Left forelimb (tissue), 1 donor: ENCODE measurements at regions not wholly inside any gene's neighbourhood (a gene's known extent, or its start where the extent isn't known, plus 50 kb on each side); places are given as distances from the start of the nearest gene placed in this dataset.
"Not testable (repeated sequence)": the region's sequence is repeated elsewhere in the genome, so short reads cannot be mapped to it uniquely, and the experiment has no call there.

Experiments used
- DNase-seq: peaks from one replicate; pipeline ENCODE4 v3.0.0-alpha.2; 2018; ENCODE audit warnings: low spot score

DNA sequence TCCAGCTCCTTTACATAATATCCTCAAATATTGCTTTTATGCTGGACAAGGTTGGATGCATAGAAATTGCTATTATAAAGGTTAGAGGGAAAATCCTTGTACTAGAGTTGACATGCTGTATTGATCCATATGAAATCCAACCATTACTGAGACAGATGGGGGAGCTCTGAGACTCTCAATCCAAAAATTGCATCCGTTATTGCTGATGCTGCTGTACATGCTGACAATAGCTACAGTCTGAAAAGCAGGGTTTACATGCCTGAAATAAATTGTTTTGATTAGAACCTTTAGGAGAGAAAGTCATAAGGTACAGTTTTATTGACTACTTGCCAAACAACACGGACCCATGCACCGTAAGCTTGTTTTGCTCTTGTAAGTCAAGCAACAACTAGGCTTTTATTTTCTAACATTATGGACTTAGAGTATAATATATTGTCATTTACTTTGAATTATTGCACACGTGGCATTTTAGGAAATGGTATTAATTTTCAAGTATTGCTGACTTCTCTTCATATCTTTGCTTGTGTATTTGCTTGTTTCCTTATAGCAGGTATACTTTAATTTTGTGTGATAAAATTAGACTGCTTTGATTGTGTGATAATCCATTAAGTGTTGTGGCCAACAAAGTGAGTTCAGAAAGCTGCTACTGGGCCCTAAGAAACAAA is 1365.2 kb downstream of the STIM2 start:
- no peak for DNase-seq

DNA sequence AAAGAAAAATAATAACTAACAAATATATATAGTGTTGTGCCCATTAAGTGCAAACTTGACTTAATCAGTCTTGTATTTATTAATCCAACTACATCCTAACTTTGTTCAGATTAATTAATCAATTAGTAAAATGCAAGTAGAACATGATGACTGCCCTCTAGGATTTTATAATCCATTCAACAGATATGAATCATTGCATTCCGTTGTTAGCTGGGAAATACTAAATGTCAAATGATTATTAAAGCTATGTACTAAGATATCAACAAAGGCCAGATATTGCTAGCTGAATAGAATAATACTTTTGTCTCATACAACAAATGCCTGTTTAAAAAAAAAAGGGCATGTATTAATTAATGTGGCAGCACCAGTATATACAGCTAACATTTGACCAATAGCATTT is 1366.3 kb downstream of the STIM2 start:
- DNase-seq: no peak

DNA sequence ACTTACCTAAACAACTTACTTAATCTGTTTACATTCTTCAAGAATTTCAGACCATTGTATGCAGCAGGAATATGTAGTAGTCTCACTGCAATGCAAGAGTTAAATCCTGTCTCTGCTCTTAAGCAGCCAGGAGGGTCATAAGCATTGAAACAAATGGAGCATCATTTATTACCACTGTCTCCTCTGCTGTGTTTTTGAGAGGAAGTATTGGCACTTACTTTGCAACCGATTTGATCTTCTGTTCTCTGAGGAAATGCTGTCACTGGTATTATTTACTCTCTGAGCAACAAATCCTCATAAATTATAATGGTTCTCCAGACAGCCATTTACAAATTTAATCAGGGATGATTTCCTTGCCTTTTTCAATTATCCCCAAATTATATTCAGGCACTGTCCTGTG is 1367.1 kb downstream of the STIM2 start:
- DNase-seq: no peak

DNA sequence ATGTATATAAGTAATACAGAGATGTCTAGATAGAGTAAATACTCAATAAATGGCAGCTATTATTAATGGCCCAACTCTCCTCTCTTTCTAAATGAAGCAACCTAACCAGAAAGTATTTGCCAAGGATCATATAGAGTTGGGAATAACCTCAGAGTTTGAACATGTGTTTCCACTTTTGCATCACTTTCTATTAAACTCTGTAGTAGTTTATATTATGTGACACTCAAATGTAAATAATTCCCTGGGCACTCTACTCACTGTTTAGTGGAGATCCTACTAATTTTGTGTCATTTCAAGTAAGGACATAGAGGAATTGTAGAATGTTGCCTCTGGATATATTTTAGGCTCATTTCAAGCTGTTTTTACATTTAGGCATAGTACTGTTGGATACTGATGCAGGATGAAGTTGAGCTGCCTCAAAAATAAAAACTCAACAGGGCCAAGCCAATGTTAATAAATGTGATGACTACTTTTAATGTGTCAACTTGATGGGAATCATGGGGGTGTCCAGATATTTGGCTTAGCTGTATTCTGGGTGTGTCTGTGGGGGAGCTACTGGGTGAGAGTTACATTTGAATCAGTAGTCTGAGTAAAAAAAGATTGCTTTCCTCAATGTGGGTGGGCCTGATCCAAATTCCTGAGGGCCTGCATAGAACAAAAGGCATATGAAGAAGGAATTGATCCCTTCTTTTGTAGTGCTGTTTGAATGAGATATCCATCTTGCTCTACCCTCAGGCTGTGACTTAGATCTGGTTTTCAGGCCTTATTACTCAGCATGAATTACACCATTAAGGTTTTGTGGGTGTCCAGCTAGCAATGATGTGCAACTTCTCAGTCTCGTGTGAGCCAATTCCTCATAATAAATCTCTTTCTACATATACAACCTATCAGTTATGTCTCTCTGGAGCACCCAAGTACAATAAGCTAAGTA is 1368.2 kb downstream of the STIM2 start:
- no peak for DNase-seq

DNA sequence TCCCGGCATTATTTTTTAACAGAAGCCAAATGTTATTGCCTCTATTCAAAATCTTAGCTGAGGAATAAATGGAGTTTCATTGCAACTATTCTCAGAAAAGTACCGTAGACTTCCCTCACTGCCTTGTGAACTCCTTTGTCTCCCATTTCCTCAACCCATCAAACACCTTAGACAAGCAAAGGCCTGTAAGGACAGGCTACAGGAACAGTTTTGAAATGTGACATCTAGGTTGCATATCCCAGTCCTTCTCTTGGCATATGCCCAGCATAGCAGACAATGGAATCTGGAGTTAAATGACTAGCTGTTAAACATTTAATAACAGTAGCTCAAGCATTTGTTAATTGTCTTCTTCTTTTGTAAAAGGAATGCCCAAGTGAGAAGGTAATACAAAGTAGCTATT is 1371.7 kb downstream of the STIM2 start:
- no peak for DNase-seq

DNA sequence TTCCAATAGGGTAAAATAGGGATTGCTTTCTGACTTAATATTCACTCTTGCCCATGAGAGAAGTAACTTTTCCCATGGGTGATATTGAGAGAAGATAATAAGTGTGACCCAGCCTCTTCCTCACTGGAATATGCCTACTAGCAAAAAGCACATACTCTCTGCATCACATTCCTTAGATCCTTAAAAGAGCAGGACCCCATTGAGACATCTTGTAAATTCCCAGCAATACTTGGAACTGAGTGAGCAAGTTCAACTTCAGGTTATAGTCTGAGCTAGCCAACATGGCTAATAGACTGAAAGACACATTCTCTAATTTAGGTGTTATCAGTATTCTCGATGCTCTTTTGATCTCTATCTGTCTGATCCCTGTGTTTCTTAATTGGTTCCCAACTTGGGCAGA is 1372.3 kb downstream of the STIM2 start:
- DNase-seq: no peak

DNA sequence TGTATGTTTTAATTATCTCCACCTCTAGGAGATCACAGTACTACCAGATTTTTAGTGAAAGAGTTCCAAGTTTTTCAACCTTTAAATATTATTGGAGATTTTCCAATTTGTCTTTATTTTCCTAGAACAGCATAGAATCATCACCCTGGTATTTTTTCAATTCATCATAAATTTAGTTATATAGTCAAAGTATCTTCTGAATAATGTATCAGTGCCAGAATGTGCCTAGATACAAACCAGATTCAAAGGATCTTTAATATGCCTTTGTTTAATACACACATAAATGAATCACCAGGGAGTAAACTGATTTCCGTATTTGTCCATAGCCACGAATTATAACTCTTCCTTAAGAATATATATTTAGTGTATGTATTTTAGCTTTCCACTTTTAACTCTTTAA is 1373.1 kb downstream of the STIM2 start:
- DNase-seq: no peak

DNA sequence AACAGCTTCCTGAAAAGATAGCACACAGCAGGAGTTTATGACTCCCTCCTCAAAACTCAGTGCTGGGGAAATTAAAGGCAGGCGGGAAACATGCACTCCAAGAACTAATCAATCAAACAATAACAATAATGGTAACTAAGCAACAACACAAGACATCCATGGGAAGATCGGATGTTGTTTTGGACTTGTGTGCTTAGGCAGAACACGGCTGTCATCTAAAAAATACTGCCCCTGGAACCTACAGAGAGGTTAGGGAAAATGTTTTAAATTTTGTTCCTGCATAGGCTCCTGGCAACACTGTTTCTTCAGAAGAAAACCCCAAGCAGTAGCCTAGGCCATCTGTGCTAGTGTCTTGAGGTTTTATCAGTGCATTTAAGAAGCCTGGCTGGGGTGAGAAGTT is 1378.2 kb downstream of the STIM2 start:
- no peak for DNase-seq

DNA sequence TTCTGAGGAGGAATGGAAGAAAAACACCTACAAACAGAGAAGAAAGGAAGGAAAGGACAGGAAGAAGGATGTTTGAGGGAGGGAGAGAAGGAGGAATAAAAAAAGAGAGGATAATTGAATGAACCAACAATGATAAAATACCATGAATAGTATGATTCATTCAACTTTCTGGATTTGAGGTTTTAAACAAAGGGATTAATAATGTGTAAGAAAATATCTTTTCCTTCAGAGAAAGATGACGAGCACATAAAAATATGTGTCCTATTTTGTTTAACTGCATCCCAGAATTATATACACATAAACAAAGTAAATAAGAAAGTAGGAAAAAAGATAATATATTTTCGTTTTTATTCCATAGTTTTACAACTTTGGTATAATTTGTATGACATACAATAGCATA is 1380.4 kb downstream of the STIM2 start:
- no peak for DNase-seq

DNA sequence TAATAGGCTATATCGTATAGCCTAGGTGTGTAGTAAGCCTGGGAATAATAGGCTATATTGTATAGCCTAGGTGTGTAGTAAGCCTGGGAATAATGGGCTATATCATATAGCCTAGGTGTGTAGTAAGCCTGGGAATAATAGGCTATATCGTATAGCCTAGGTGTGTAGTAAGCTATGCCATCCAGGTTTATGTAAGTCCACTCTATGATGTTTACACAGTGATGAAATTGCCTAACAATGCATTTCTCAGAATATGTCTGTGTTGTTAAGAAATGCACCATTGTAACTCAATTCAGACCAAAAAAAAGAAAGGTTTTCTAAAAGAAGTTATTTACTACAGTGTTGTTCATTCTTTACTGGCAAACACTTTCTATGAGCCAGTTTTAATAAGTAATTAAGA is 1387.2 kb downstream of the STIM2 start:
- no peak for DNase-seq

DNA sequence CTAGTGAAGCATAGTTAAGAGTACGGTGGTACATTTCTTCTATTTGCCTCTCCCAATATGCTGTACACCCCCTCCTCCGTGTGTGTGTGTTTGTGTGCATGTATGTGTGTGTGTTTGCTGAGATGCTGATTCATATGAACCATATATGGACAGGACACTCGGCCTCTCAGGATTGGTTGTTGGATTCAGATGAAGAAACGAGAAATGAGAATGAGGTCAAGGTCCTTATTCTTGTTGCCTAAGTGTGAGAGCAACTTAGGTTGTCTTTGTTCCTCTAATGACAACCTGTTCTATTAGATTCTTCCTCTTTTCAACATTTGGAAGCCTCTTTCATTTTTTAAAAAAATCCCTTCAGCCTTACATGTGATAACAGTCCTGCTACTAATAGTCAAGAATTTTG is 1387.6 kb downstream of the STIM2 start:
- DNase-seq: no peak

DNA sequence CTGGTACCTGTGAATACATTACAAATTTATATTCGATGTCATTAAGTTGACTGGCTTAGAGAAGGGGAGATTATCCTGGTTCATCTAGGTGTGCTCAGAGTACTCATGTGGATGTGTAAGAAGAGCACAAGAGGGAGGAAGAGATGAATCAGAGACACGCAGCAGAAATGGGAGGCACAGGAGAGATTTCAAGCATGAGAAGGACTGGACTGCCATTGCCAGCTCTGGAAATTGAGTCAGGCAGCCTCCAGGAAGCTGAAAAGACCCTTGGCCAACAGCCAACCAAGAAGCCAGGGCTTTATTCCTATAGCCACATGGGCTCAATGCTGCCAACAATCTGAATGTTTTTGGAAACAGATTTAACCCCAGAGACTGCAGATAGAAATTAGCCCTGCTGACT is 1390.0 kb downstream of the STIM2 start:
- no peak for DNase-seq

DNA sequence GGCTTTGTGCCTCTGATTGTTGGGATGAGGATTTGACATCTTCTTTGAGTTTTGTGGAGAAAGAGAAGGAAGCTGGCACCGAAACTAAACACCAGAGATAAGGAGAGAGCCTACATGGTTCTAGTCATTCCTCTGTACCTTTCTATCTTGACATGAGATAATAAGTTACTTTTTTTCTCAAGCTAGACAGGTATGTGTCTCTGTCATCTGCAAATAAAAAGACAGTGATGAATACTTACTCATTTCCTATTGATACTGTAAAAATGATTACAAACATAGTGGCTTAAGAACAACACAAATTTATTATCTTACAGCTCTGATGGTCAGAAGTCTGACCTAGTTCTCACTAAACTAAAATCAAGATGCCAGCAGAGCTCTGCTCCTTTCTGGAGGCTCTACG is 1391.2 kb downstream of the STIM2 start:
- no peak for DNase-seq

DNA sequence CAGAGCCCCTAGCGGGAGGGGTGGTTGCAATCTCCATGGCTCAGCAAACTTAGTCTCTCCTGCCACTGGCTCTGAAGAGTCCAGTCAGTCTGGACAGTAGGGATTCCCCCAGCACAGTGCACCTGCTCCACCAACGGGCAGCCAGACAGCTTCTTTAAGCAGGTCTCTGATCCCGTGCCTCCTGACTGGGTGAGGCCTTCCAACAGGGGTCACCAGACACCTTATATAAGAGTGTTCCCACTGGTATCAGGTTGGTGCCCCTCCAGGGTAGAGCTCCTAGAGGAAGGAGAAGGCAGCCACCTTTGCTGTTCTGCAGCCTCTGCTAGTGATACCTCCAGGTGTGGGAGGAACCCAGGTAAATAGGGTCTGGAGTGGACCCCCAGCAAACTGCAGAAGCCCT is 1393.4 kb downstream of the STIM2 start:
- no peak for DNase-seq

DNA sequence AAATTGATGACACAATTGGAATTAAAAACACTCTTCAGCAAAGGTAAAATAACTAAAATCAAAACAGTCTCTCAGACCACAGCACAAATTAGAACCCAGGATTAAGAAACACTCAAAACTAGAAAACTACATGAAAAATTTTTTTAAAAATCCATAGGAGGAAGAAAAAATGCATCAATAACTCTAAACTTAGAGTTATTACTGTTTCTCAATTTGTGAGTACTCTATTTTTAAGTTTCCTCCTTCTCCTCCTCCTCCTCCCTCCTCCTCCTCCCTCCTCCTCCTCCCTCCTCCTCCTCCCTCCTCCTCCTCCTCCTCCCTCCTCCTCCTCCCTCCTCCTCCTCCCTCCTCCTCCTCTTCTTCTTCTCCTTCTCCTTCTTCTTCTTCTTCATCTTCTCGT is 1395.7 kb downstream of the STIM2 start:
- no peak for DNase-seq

DNA sequence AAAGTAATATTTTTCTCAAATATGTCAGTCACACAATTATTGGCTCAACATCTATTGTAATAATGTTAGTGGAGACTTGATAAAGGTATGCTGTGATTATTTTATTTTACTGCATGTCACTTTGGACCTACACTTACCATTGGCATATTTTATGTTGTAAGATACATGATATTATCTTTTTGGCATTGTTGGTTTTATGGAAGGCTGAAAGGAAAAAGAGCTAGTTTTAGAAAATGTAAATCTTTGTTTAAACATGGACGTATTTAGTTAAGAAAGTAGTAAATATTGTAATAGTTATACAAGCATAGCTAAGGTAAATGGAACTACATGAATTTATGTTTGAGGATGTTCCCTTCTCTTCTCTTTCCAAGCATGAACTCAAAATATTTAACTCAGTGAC is 1399.3 kb downstream of the STIM2 start:
- DNase-seq: no peak

DNA sequence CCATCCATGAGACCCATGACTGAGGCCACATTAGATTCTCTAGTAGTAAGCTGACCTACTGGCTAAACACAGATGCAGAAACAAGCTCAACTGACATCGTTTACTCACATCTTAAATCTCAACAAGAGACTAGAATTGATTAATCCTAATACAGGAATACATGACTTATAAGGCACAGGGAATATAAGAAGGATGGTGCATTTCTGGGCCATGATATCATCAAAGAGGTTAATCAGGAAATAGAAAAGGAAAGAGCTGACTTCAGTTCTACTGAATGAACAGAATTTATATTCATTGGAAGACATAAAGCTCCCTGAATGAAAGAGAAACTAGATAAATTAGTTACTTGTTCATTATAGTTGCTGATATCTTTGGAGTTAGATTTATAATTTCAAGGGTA is 1406.5 kb downstream of the STIM2 start:
- no peak for DNase-seq

DNA sequence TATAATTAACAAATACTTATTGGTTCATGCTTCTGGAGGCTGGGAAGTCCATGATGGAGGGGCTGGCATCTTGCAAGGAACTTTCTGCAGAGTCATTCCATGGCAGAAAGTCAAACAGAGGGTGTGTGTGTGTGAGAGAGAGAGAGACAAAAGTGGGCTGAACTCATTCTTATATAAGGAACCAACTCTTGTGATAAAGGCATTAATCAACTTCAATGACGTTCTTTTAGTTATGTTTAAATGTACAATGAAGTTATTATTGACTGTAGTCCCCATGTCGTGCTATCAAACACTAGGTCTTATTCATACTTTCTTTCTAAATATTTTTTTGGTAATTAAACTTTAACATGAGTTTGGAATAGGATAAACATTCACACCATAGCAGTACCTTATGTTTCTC is 1408.8 kb downstream of the STIM2 start:
- DNase-seq: no peak

DNA sequence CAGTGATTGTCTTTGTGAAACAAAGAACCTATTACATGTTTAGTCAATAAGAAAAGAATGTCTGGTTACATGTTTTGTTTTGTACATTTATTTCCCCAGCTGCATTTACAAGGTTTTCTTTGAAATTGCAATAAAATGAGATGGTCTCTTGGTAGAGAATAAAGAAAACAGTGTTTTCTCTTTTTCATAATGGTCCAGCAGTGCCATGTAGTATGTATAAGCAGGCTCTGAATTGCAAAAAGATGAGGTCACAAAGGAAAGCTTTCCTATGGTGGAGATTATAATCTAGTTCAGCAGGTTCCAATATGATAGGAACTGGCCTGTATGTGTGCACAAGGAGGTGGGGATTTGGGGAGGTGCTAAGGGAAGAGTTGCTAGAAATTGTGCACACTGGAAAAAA is 1417.3 kb downstream of the STIM2 start:
- no peak for DNase-seq

DNA sequence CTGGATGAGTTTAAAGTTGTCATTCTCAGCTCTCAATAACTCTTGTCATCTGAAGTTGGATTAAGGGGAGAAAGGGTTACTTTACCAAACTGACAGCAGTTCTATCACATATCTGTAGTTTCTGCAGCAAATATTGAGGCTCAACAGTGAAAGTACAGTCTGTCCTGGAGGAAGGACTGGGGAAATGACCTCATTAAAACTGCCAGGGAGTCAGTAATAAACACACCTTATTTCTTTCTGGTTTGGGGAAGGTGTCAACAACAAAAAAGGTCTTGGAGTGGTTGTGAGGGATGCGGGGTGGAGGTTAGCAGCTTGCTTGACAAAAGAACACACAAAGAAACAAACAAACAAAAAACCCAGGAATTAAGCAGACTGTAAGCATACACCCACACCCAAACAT is 1418.0 kb downstream of the STIM2 start:
- DNase-seq: no peak

DNA sequence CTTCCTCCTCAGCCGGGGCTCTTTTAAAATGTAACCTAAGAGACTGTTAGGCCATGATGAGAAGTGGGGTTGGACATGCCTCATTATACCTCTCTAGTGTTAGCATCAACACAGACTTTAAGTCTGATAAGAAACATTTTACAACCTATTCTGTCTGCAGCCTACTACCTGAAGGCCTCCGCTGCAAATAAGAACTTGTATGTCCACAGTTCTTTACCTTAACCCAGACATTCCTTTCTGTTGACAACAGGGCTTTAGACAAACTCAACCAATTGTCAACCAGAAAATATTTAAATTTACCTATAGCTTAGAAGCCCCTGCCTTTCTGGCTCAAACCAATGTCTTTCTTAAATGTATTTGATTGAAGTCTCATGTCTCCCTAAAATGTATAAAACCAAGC is 1418.6 kb downstream of the STIM2 start:
- no peak for DNase-seq

DNA sequence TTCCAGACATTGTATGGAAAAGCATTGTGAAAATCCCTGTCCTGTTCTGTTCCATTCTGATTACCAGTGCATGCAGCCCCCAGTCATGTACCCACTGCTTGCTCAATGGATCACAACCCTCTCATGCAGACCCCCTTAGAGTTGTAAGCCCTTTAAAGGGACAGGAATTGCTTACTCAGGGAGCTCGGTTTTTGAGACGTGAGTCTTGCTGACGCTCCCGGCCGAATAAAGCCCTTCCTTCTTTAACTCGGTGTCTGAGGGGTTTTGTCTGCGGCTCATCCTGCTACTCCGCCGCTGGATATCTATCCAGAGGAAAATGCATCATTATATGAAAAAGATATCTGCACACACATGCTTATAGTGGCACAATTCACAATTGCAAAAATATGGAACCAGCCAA is 1425.6 kb downstream of the STIM2 start:
- not testable (repeated sequence) for DNase-seq

DNA sequence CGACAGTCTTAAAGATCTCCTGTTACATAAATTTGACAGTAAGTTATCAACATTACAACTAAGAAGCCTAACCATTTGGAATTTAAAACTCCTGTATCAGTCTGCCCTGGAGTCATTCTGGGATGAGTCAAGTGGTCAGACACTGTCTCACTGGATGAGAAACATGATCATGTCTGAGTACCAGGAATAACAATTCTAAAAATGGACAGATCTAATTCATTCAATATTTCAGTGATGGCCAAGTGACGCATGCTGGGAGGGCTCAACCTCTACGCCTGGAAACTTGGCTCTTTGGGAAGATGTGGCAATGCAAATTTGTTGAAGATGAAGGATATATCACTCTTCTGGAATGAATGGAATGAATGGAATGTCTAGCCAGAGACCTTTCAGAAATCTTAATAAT is 1427.2 kb downstream of the STIM2 start:
- DNase-seq: no peak

DNA sequence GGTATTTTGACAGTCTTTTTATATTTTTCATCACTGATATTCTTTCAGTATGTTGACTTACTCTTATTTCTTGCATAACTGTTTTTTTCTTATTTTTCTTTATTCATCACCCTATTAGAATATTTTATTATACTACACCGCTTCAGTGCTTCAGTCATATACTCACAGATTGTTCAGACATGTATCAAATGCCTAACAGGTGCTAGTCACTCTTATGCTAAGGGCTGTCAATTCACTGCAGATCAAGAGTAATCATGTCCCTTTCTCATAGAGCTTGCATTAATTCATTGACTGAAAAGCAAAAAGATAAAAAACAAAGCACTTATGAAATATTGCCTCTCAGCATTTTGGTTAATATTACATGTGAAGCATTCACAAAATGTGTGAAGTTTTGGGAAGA is 1435.6 kb downstream of the STIM2 start:
- no peak for DNase-seq
